RKO (cell line): ENCODE measurements at regions not wholly inside any gene's neighbourhood (a gene's known extent, or its start where the extent isn't known, plus 50 kb on each side); places are given as distances from the start of the nearest gene placed in this dataset.
"Not testable (repeated sequence)": the region's sequence is repeated elsewhere in the genome, so short reads cannot be mapped to it uniquely, and the experiment has no call there.

ENCODE experiments used
- DNase-seq: peaks from one replicate; pipeline ENCODE4 v3.0.0-alpha.2; 2016; ENCODE audit warnings: low spot score

- DNase-seq: no peak
These were observed 149.1 kb upstream of the CTAGE1 start for GRCh38 chr18:22566703-22567420.

GRCh38 chr18:22567794-22568193, 150.1 kb upstream of the CTAGE1 start:
- DNase-seq: no peak

GRCh38 chr18:22570492-22570891, 152.8 kb upstream of the CTAGE1 start:
- DNase-seq: no peak

- DNase-seq: no peak
These were observed 154.6 kb upstream of the CTAGE1 start for GRCh38 chr18:22572341-22572740.

- DNase-seq: no peak
These were observed 161.6 kb upstream of the CTAGE1 start for GRCh38 chr18:22579271-22579670.

GRCh38 chr18:22585333-22585732, 167.6 kb upstream of the CTAGE1 start:
- no peak for DNase-seq

- no peak for DNase-seq
These were observed 168.1 kb upstream of the CTAGE1 start for GRCh38 chr18:22585821-22586220.

GRCh38 chr18:22591222-22591621, 173.5 kb upstream of the CTAGE1 start:
- DNase-seq: no peak

- no peak for DNase-seq
These were observed 176.5 kb upstream of the CTAGE1 start for GRCh38 chr18:22594155-22594690.

- DNase-seq: no peak
These were observed 183.8 kb upstream of the CTAGE1 start for GRCh38 chr18:22601481-22601880.

- not testable (repeated sequence) for DNase-seq
These were observed 184.7 kb upstream of the CTAGE1 start for GRCh38 chr18:22602456-22602855.

- DNase-seq: no peak
These were observed 186.2 kb upstream of the CTAGE1 start for GRCh38 chr18:22603902-22604301.

GRCh38 chr18:22604390-22604985, 186.8 kb upstream of the CTAGE1 start:
- no peak for DNase-seq

GRCh38 chr18:22604986-22605421, 187.3 kb upstream of the CTAGE1 start:
- DNase-seq: no peak

- no peak for DNase-seq
These were observed 188.0 kb upstream of the CTAGE1 start for GRCh38 chr18:22605736-22606135.

GRCh38 chr18:22606563-22607283, 189.0 kb upstream of the CTAGE1 start:
- no peak for DNase-seq

GRCh38 chr18:22607284-22607635, 189.5 kb upstream of the CTAGE1 start:
- DNase-seq: no peak

GRCh38 chr18:22608847-22609246, 191.1 kb upstream of the CTAGE1 start:
- no peak for DNase-seq

GRCh38 chr18:22609642-22610041, 191.9 kb upstream of the CTAGE1 start:
- DNase-seq: peak; percentile 1

- DNase-seq: no peak
These were observed 195.5 kb upstream of the CTAGE1 start for GRCh38 chr18:22613058-22613690.

GRCh38 chr18:22613788-22614187, 196.1 kb upstream of the CTAGE1 start:
- no peak for DNase-seq

- DNase-seq: no peak
These were observed 205.8 kb upstream of the CTAGE1 start for GRCh38 chr18:22623513-22623912.

GRCh38 chr18:22624176-22624575, 206.5 kb upstream of the CTAGE1 start:
- DNase-seq: no peak
